PC-3 (cell line): ENCODE measurements at regions not wholly inside any gene's neighbourhood (a gene's known extent, or its start where the extent isn't known, plus 50 kb on each side); places are given as distances from the start of the nearest gene placed in this dataset.

Experiments
- ATAC-seq: fragments of 200-7000 bp; cut with Tn5 transposase; 2 replicates; pipeline ENCODE4 v1.9.1; 2020; ENCODE audit warnings: mild to moderate bottlenecking, moderate library complexity
- BruUV-seq: library from RNA; stranded (reverse); fragments of 400-500 nt; replicated peaks from 2 replicates; lab custom pipeline; 2021; lab: Mats Ljungman, UMichigan
- CTCF ChIA-PET: fragments of 300-600 bp; sonication (Branson Sonifier 250); formaldehyde crosslinking; loops from one replicate; lab custom pipeline; 2022; ENCODE audit warnings: antibody characterized with exemption; lab: Charles Lee
- POLR2A ChIA-PET: fragments of 300-600 bp; sonication (Branson Sonifier 250); formaldehyde crosslinking; loops from one replicate; lab custom pipeline; 2022; ENCODE audit warnings: antibody characterized with exemption; ENCODE audit not compliant: unreplicated experiment; lab: Charles Lee
- DNase-seq: peaks from one replicate; pipeline ENCODE4 v3.0.0-alpha.2; 2015
- H2AFZ ChIP-seq: fragments of 300-600 bp; sonication (generic); 2 replicates; pipeline ENCODE4 v1.6.0; 2016; ENCODE audit warnings: antibody characterized with exemption, low read length
- H3F3A ChIP-seq: fragments of 300-600 bp; sonication (generic); one replicate; pipeline ENCODE4 v1.6.0; 2017; ENCODE audit warnings: antibody characterized with exemption, low read length, control low read depth, mild to moderate bottlenecking; ENCODE audit not compliant: unreplicated experiment
- H3K27ac ChIP-seq: fragments of 300-600 bp; sonication (generic); 2 replicates; pipeline ENCODE4 v1.5.1; 2016; ENCODE audit warnings: mild to moderate bottlenecking, low read length
- H3K27me3 ChIP-seq: fragments of 300-600 bp; sonication (generic); 2 replicates; pipeline ENCODE4 v1.6.1; 2016; ENCODE audit warnings: low read length, mixed read lengths
- H3K36me3 ChIP-seq: fragments of 300-600 bp; sonication (generic); 2 replicates; pipeline ENCODE4 v1.6.1; 2016; ENCODE audit warnings: low read depth, mixed run types, low read length, mixed read lengths
- H3K4me1 ChIP-seq: fragments of 300-600 bp; sonication (generic); 2 replicates; pipeline ENCODE4 v1.5.1; 2016; ENCODE audit warnings: low read length; ENCODE audit not compliant: insufficient read depth
- H3K4me2 ChIP-seq: fragments of 300-600 bp; sonication (generic); 2 replicates; pipeline ENCODE4 v1.6.0; 2016; ENCODE audit warnings: low read length
- H3K4me3 ChIP-seq: fragments of 300-600 bp; sonication (generic); 2 replicates; pipeline ENCODE4 v1.5.1; 2016; ENCODE audit warnings: mild to moderate bottlenecking, low read length, mixed read lengths
- H3K79me2 ChIP-seq: fragments of 300-600 bp; sonication (generic); 2 replicates; pipeline ENCODE4 v1.6.1; 2017; ENCODE audit warnings: low read length, mixed read lengths
- H3K9ac ChIP-seq: fragments of 300-600 bp; sonication (generic); 2 replicates; pipeline ENCODE4 v1.6.0; 2016; ENCODE audit warnings: mild to moderate bottlenecking, low read length
- H3K9me2 ChIP-seq: fragments of 300-600 bp; sonication (generic); replicated peaks from 2 replicates; pipeline ENCODE4 v1.6.1; 2016; ENCODE audit warnings: mixed run types, low read length, mixed read lengths
- H3K9me3 ChIP-seq: fragments of 300-600 bp; sonication (generic); 2 replicates; pipeline ENCODE4 v1.6.1; 2016; ENCODE audit warnings: low read length, mixed read lengths
- H4K20me1 ChIP-seq: fragments of 300-600 bp; sonication (generic); 2 replicates; pipeline ENCODE4 v1.6.1; 2016; ENCODE audit warnings: low read length, mixed read lengths
- EZH2 ChIP-seq: fragments of 300-600 bp; sonication (generic); IDR thresholded peaks from one replicate; pipeline ENCODE4 v1.6.1; 2017; ENCODE audit warnings: antibody characterized with exemption, mild to moderate bottlenecking, low read length; ENCODE audit not compliant: unreplicated experiment
- EZH2phosphoT487 ChIP-seq: fragments of 300-600 bp; sonication (generic); IDR thresholded peaks from 2 replicates; pipeline ENCODE4 v1.6.1; 2018; ENCODE audit warnings: mild to moderate bottlenecking, antibody characterized with exemption, low read length, borderline replicate concordance
- intact Hi-C: fragments of 100-400 bp; cut with micrococcal nuclease; formaldehyde crosslinking; loops from 2 replicates; pipeline ENCODE4 v1.9.0; 2023
- TF ChIP-seq, protein P1 (sequence below): fragments of 300-600 bp; sonication (generic); conservative IDR thresholded peaks from 2 replicates; pipeline ENCODE4 v1.5.1; 2017; ENCODE audit warnings: antibody characterized with exemption, low read depth, mild to moderate bottlenecking, low read length

DNA sequence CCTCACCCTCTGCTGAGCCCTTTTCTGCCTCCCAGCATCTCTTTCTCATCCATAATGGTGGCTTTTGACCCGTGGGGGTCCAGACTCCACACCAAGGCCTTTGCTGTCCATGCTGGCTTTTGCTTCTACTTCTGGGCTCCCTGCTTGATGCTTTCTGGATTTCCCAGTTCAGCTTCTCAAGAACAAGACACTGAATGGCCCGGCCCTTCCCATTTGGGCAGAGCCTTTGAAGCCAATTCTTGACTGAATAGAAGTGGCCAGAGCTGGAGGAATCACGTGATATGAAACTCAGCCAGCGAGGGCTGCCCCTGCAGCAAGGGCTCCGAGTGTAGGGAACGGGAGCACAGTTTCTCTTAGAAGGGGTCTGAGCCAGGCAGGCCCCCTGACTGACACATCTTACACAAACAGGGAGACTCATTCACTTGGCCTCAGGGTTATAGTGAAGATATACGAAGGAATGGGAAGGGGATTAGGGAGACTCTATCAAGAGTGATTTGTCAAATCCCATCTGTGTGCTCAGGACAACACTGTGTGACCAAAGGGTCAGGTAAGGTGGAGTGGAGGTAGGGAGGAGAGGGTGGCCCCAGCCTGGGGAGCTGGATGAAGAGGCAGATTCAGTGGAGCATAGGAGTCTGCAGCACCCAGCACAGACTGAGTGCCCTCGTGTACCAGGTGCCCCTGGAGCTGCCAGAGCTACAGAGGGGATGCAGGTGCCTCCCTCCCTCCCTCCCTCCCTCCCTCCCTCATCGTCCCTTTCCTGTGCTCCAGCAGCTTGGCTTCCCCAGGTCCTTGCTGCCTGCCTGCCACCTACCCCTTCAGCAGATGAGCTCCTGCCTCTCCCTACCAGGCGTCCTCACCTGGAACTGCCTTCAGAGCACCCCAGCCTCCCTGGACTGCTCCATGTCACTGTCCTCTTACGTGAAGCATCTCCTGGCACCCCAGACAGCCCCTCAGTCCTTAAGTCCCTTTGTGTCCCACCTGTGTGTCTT, 106.0 kb downstream of the TRIM29 start:
- POLR2A ChIA-PET, result no interaction called here
- BruUV-seq, result no TSS peak
- CTCF ChIA-PET, result no interaction called here
- TF ChIP-seq EZH2phosphoT487, result no peak
- TF ChIP-seq EZH2, result no peak
- TF ChIP-seq, protein P1, sequence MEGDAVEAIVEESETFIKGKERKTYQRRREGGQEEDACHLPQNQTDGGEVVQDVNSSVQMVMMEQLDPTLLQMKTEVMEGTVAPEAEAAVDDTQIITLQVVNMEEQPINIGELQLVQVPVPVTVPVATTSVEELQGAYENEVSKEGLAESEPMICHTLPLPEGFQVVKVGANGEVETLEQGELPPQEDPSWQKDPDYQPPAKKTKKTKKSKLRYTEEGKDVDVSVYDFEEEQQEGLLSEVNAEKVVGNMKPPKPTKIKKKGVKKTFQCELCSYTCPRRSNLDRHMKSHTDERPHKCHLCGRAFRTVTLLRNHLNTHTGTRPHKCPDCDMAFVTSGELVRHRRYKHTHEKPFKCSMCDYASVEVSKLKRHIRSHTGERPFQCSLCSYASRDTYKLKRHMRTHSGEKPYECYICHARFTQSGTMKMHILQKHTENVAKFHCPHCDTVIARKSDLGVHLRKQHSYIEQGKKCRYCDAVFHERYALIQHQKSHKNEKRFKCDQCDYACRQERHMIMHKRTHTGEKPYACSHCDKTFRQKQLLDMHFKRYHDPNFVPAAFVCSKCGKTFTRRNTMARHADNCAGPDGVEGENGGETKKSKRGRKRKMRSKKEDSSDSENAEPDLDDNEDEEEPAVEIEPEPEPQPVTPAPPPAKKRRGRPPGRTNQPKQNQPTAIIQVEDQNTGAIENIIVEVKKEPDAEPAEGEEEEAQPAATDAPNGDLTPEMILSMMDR, result no peak
- Histone ChIP-seq H3K4me3 (no peak overlapping the region), H4K20me1 (no peaks in the 10 kb centered on the region), H3K36me3 (no peaks in the 10 kb centered on the region), H3K79me2 (no peaks in the 10 kb centered on the region), H3K9me2 (no peaks in the 10 kb centered on the region), H3K27ac (no peak overlapping the region), H3F3A (no peaks in the 10 kb centered on the region), H3K4me2 (no peak overlapping the region), H3K9ac (no peak overlapping the region), H3K4me1 (no peaks in the 10 kb centered on the region), H2AFZ (no peak overlapping the region), H3K9me3 (no peaks in the 10 kb centered on the region), H3K27me3 (peaks cover 92% of the 10 kb centered on the region)
- intact Hi-C loops, result no loop called here
- DNase-seq (no peak), ATAC-seq (no peak)

DNA sequence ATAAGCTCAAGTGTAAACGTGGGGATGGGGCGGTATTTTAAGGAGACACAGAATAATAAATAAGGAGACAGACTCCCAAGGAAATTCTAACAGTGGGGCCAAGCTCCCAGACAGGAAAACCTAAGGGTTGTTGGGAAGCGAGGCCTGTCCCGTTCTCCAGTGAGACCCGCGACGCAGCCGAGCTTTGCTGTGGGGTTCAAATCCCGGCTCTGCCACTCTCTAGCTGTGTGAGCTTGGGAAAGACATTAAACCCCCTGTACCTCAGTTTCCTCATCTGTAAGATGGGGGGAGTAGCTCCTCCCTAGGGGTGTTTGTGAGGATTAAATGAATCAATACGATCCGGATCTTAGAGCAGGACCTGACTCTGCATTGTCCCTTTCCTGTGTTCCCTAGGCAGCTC, 106.8 kb downstream of the TRIM29 start:
- no peak overlapping the region for H3K27ac ChIP-seq
- DNase-seq (no peak), ATAC-seq (no peak)
- no peaks in the 10 kb centered on the region for H3K4me1 ChIP-seq
- no peaks in the 10 kb centered on the region for H3F3A ChIP-seq
- H3K9me2 ChIP-seq, result no peaks in the 10 kb centered on the region
- no peak for TF ChIP-seq EZH2
- TF ChIP-seq, protein P1, result no peak
- no peak for TF ChIP-seq EZH2phosphoT487
- no peak overlapping the region for H3K4me2 ChIP-seq
- H2AFZ ChIP-seq, result no peak overlapping the region
- intact Hi-C loops, result no loop called here
- ChIA-PET CTCF (no interaction called here), POLR2A (no interaction called here)
- H4K20me1 ChIP-seq, result no peaks in the 10 kb centered on the region
- H3K36me3 ChIP-seq, result no peaks in the 10 kb centered on the region
- H3K4me3 ChIP-seq, result no peak overlapping the region
- H3K9me3 ChIP-seq, result no peaks in the 10 kb centered on the region
- H3K9ac ChIP-seq, result no peak overlapping the region
- BruUV-seq, result no TSS peak
- H3K27me3 ChIP-seq, result peaks cover 87% of the 10 kb centered on the region
- no peaks in the 10 kb centered on the region for H3K79me2 ChIP-seq

DNA sequence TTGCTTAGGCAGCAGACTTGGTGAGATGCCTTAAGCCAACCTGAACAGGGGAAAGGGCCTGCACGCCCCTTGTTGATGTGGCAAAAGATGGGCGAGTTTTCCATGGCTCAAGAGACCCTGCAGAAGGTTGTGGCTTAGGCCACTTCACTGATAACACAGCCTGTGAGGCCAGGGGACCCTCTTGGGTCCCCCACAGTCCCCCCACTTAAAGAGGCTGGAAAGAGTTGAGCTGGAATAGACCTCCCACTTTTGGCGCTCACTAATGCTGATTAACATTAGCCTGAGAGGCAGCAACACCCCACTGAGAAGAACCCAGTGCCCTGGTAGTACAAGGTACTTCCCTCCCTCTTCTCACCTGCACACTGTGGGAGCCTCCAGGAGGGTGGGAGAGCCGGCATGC, 107.5 kb downstream of the TRIM29 start:
- Histone ChIP-seq H3K79me2 (no peaks in the 10 kb centered on the region), H3K4me1 (no peaks in the 10 kb centered on the region), H3K9me3 (no peaks in the 10 kb centered on the region), H2AFZ (no peak overlapping the region), H3K27me3 (peaks cover 81% of the 10 kb centered on the region), H3F3A (no peaks in the 10 kb centered on the region), H3K4me3 (no peak overlapping the region), H3K27ac (no peak overlapping the region), H3K36me3 (no peaks in the 10 kb centered on the region), H4K20me1 (no peaks in the 10 kb centered on the region), H3K9ac (no peak overlapping the region), H3K4me2 (no peak overlapping the region), H3K9me2 (no peaks in the 10 kb centered on the region)
- POLR2A ChIA-PET, result no interaction called here
- no TSS peak for BruUV-seq
- CTCF ChIA-PET, result no interaction called here
- DNase-seq (no peak), ATAC-seq (no peak)
- TF ChIP-seq EZH2phosphoT487 (no peak), EZH2 (no peak)
- TF ChIP-seq, protein P1, result no peak
- intact Hi-C loops, result no loop called here
